Astrocyte (in vitro differentiated cells and primary cell): ENCODE measurements at regions not wholly inside any gene's neighbourhood (a gene's known extent, or its start where the extent isn't known, plus 50 kb on each side); places are given as distances from the start of the nearest gene placed in this dataset.

Experiments
- DNase-seq: peaks from one replicate; pipeline ENCODE4 v3.0.0-alpha.2; 2010; ENCODE audit warnings: low read depth
- FAIRE-seq: peaks from 2 replicates; lab custom pipeline; 2011; peaks lifted over from hg19 to GRCh38; lab: Jason Lieb, UNC
- H2AFZ ChIP-seq: 2 replicates; pipeline ENCODE4 v1.6.0; 2012; ENCODE audit warnings: low read depth, low read length, inconsistent platforms
- H3K27ac ChIP-seq: 2 replicates; pipeline ENCODE4 v1.5.1; 2011; ENCODE audit warnings: low read depth, low read length, inconsistent platforms
- H3K27me3 ChIP-seq: 2 replicates; pipeline ENCODE4 v1.6.0; 2011; ENCODE audit warnings: low read length, inconsistent platforms; ENCODE audit not compliant: insufficient read depth
- H3K36me3 ChIP-seq: 2 replicates; pipeline ENCODE4 v1.5.1; 2011; ENCODE audit warnings: low read length, inconsistent platforms; ENCODE audit not compliant: insufficient read depth
- H3K4me1 ChIP-seq: 2 replicates; pipeline ENCODE4 v1.5.1; 2011; ENCODE audit warnings: low read length, inconsistent platforms; ENCODE audit not compliant: insufficient read depth
- H3K4me2 ChIP-seq: 2 replicates; pipeline ENCODE4 v1.6.0; 2012; ENCODE audit warnings: low read length, inconsistent platforms
- H3K4me3 ChIP-seq: 2 replicates; pipeline ENCODE4 v1.5.1; 2011; ENCODE audit warnings: low read depth, mild to moderate bottlenecking, low read length, inconsistent platforms; ENCODE audit not compliant: insufficient read depth
- H3K79me2 ChIP-seq: 2 replicates; pipeline ENCODE4 v1.6.0; 2012; ENCODE audit warnings: mild to moderate bottlenecking, low read length, inconsistent platforms; ENCODE audit not compliant: insufficient read depth
- H3K9ac ChIP-seq: 2 replicates; pipeline ENCODE4 v1.6.0; 2012; ENCODE audit warnings: mild to moderate bottlenecking, low read length, inconsistent platforms
- H3K9me3 ChIP-seq: 2 replicates; pipeline ENCODE4 v1.5.1; 2012; ENCODE audit warnings: low read depth, mild to moderate bottlenecking, low read length, inconsistent platforms; ENCODE audit not compliant: insufficient read depth
- H4K20me1 ChIP-seq: 2 replicates; pipeline ENCODE4 v1.6.0; 2012; ENCODE audit warnings: low read length, inconsistent platforms; ENCODE audit not compliant: insufficient read depth
- H3K27ac Mint-ChIP-seq: one replicate; pipeline ENCODE4 v1.8.0; 2021; ENCODE audit warnings: mild to moderate bottlenecking, mixed read lengths; ENCODE audit not compliant: unreplicated experiment
- H3K27me3 Mint-ChIP-seq: one replicate; pipeline ENCODE4 v1.8.0; 2021; ENCODE audit warnings: low read depth, mixed read lengths; ENCODE audit not compliant: unreplicated experiment
- H3K36me3 Mint-ChIP-seq: one replicate; pipeline ENCODE4 v1.8.0; 2021; ENCODE audit warnings: low read depth, mixed read lengths; ENCODE audit not compliant: unreplicated experiment
- H3K4me1 Mint-ChIP-seq: one replicate; pipeline ENCODE4 v1.8.0; 2021; ENCODE audit warnings: low read depth, mixed read lengths; ENCODE audit not compliant: unreplicated experiment
- H3K4me3 Mint-ChIP-seq: one replicate; pipeline ENCODE4 v1.8.0; 2021; ENCODE audit warnings: mild to moderate bottlenecking, moderate library complexity, mixed read lengths; ENCODE audit not compliant: unreplicated experiment
- H3K9me3 Mint-ChIP-seq: one replicate; pipeline ENCODE4 v1.8.0; 2021; ENCODE audit warnings: mild to moderate bottlenecking, mixed read lengths; ENCODE audit not compliant: unreplicated experiment
- CTCF ChIP-seq: IDR thresholded peaks from 2 replicates; pipeline ENCODE4 v1.5.1; 2011; ENCODE audit warnings: low read depth, mild to moderate bottlenecking, inconsistent platforms, low read length, moderate library complexity; ENCODE audit not compliant: insufficient read depth
- EZH2 ChIP-seq: IDR thresholded peaks from 2 replicates; pipeline ENCODE4 v1.6.1; 2012; ENCODE audit warnings: mild to moderate bottlenecking, low read length, inconsistent platforms; ENCODE audit not compliant: insufficient read depth

- Histone ChIP-seq H3K9ac (no peak overlapping the region), H3K79me2 (no peaks in the 10 kb centered on the region), H3K36me3 (no peaks in the 10 kb centered on the region), H3K27ac (no peak overlapping the region), H3K4me1 (no peaks in the 10 kb centered on the region), H3K9me3 (no peaks in the 10 kb centered on the region), H2AFZ (no peak overlapping the region), H3K4me2 (no peak overlapping the region), H3K4me3 (no peak overlapping the region), H3K27me3 (no peaks in the 10 kb centered on the region), H4K20me1 (no peaks in the 10 kb centered on the region)
- DNase-seq: no peak
- Mint-ChIP-seq H3K9me3 (no peaks in the 10 kb centered on the region), H3K36me3 (no peaks in the 10 kb centered on the region), H3K4me3 (no peak overlapping the region), H3K4me1 (peaks cover 1% of the 10 kb centered on the region), H3K27me3 (peaks cover 5% of the 10 kb centered on the region), H3K27ac (no peak overlapping the region)
- no peak for FAIRE-seq
- TF ChIP-seq CTCF (no peak), EZH2 (no peak)
Observed at GRCh38 chr16:59356709-59357108, 622.6 kb upstream of the GOT2 start.

GRCh38 chr16:59356144-59356543, 622.0 kb upstream of the GOT2 start:
- H3K36me3 ChIP-seq: no peaks in the 10 kb centered on the region
- Mint-ChIP-seq H3K4me1 (peaks cover 1% of the 10 kb centered on the region), H3K27ac (no peak overlapping the region), H3K4me3 (no peak overlapping the region), H3K9me3 (no peaks in the 10 kb centered on the region), H3K27me3 (peaks cover 5% of the 10 kb centered on the region), H3K36me3 (no peaks in the 10 kb centered on the region)
- H3K79me2 ChIP-seq: no peaks in the 10 kb centered on the region
- no peaks in the 10 kb centered on the region for H3K4me1 ChIP-seq
- TF ChIP-seq EZH2: no peak
- no peak for TF ChIP-seq CTCF
- no peak for FAIRE-seq
- H3K9ac ChIP-seq: no peak overlapping the region
- H3K27ac ChIP-seq: no peak overlapping the region
- no peak overlapping the region for H3K4me2 ChIP-seq
- H3K27me3 ChIP-seq: no peaks in the 10 kb centered on the region
- no peaks in the 10 kb centered on the region for H3K9me3 ChIP-seq
- no peak overlapping the region for H3K4me3 ChIP-seq
- H4K20me1 ChIP-seq: no peaks in the 10 kb centered on the region
- DNase-seq: no peak
- no peak overlapping the region for H2AFZ ChIP-seq

- no peaks in the 10 kb centered on the region for H3K27me3 ChIP-seq
- DNase-seq (no peak), FAIRE-seq (no peak)
- no peak overlapping the region for H3K9ac ChIP-seq
- H3K4me3 Mint-ChIP-seq: no peak overlapping the region
- H3K4me2 ChIP-seq: no peak overlapping the region
- H3K9me3 Mint-ChIP-seq: no peaks in the 10 kb centered on the region
- no peaks in the 10 kb centered on the region for H3K79me2 ChIP-seq
- H3K27me3 Mint-ChIP-seq: peaks cover 5% of the 10 kb centered on the region
- H2AFZ ChIP-seq: no peak overlapping the region
- no peaks in the 10 kb centered on the region for H3K4me1 ChIP-seq
- no peaks in the 10 kb centered on the region for H3K36me3 Mint-ChIP-seq
- H3K27ac Mint-ChIP-seq: no peak overlapping the region
- no peaks in the 10 kb centered on the region for H3K9me3 ChIP-seq
- no peak overlapping the region for H3K27ac ChIP-seq
- no peak overlapping the region for H3K4me3 ChIP-seq
- H3K36me3 ChIP-seq: no peaks in the 10 kb centered on the region
- H3K4me1 Mint-ChIP-seq: peaks cover 1% of the 10 kb centered on the region
- H4K20me1 ChIP-seq: no peaks in the 10 kb centered on the region
- TF ChIP-seq EZH2: no peak
- no peak for TF ChIP-seq CTCF
Observed at GRCh38 chr16:59355704-59356103, 621.6 kb upstream of the GOT2 start.
